ENCODE measurements at regions not wholly inside any gene's neighbourhood (a gene's known extent, or its start where the extent isn't known, plus 50 kb on each side); places are given as distances from the start of the nearest gene placed in this dataset.

- TF ChIP-seq, protein P1, sequence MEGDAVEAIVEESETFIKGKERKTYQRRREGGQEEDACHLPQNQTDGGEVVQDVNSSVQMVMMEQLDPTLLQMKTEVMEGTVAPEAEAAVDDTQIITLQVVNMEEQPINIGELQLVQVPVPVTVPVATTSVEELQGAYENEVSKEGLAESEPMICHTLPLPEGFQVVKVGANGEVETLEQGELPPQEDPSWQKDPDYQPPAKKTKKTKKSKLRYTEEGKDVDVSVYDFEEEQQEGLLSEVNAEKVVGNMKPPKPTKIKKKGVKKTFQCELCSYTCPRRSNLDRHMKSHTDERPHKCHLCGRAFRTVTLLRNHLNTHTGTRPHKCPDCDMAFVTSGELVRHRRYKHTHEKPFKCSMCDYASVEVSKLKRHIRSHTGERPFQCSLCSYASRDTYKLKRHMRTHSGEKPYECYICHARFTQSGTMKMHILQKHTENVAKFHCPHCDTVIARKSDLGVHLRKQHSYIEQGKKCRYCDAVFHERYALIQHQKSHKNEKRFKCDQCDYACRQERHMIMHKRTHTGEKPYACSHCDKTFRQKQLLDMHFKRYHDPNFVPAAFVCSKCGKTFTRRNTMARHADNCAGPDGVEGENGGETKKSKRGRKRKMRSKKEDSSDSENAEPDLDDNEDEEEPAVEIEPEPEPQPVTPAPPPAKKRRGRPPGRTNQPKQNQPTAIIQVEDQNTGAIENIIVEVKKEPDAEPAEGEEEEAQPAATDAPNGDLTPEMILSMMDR (IDR thresholded peaks at IDR 0.05), result no peak
- TF ChIP-seq POLR2A (IDR thresholded peaks at IDR 0.05), result no peak
- ATAC-seq (no peak), DNase-seq (no peak)
- H3K27me3 ChIP-seq, result no peaks in the 10 kb centered on the region
- WGBS, 2 donors, result 7 to 11% methylated on average over 27 to 30 of the region's 30 CpGs
- intact Hi-C loops (cut with DNase I), result no loop called here
- no peak overlapping the region for H3K27ac ChIP-seq
- H3K36me3 ChIP-seq (replicated peaks in 1 of 2; ENCODE audit: insufficient read depth in 1 of 2, low read depth in 2 of 2), result no peaks in the 10 kb centered on the region
- H3K9me3 ChIP-seq, result no peaks in the 10 kb centered on the region
- no peaks in the 10 kb centered on the region for H3K4me1 ChIP-seq
- no peak overlapping the region for H3K4me3 ChIP-seq
Measured at GRCh38 chr2:122660786-122661634, 905.6 kb downstream of the TSN start.

DNA sequence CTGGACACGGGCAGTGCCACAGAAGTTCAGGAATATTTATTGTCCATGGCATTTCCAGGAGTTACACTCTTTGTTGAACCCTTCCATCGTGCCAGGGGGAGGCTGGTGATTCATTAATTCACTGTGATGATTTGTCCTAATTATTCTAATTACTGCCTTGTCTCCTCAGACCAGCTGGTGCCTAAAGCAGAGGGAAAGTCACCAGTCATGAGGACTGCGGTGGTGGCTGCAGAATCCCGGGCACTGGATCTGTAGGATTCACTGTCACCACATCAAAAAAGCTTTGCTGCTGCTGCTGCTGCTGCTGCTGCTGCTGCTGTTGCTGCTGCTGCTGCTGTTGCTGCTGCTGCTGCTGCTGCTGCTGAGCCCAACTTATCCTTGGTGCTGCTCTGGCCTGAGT, 908.2 kb downstream of the TSN start:
- WGBS, 2 donors, result 55 to 57% methylated on average over 4 of the region's 4 CpGs
- H3K27me3 ChIP-seq, result no peaks in the 10 kb centered on the region
- ATAC-seq, result no peak
- H3K36me3 ChIP-seq (replicated peaks in 1 of 2; ENCODE audit: insufficient read depth in 1 of 2, low read depth in 2 of 2), result no peaks in the 10 kb centered on the region
- no peaks in the 10 kb centered on the region for H3K9me3 ChIP-seq
- TF ChIP-seq POLR2A (IDR thresholded peaks at IDR 0.05), result no peak
- TF ChIP-seq, protein P1 (IDR thresholded peaks at IDR 0.05), result no peak
- no peak overlapping the region for H3K4me3 ChIP-seq
- DNase-seq, result no peak
- no peaks in the 10 kb centered on the region for H3K4me1 ChIP-seq
- H3K27ac ChIP-seq, result no peak overlapping the region
- intact Hi-C loops (cut with DNase I), result no loop called here

GRCh38 chr2:122669627-122670026, 914.2 kb downstream of the TSN start:
- Histone ChIP-seq H3K27ac (no peak overlapping the region), H3K9me3 (no peaks in the 10 kb centered on the region), H3K36me3 (replicated peaks in 1 of 2; ENCODE audit: insufficient read depth in 1 of 2, low read depth in 2 of 2) (no peaks in the 10 kb centered on the region), H3K4me1 (no peaks in the 10 kb centered on the region), H3K27me3 (no peaks in the 10 kb centered on the region), H3K4me3 (no peak overlapping the region)
- ATAC-seq (no peak), DNase-seq (no peak)
- TF ChIP-seq, protein P1 (IDR thresholded peaks at IDR 0.05), result no peak
- TF ChIP-seq POLR2A (IDR thresholded peaks at IDR 0.05), result no peak
- WGBS, 2 donors, result 61 to 68% methylated on average over 2 of the region's 2 CpGs
- intact Hi-C loops (cut with DNase I), result no loop called here

- intact Hi-C loops (cut with DNase I), result no loop called here
- Histone ChIP-seq H3K27me3 (no peaks in the 10 kb centered on the region), H3K27ac (no peak overlapping the region), H3K4me1 (no peaks in the 10 kb centered on the region), H3K36me3 (replicated peaks in 1 of 2; ENCODE audit: insufficient read depth in 1 of 2, low read depth in 2 of 2) (no peaks in the 10 kb centered on the region), H3K9me3 (no peaks in the 10 kb centered on the region), H3K4me3 (no peak overlapping the region)
- no peak for DNase-seq
- no peak for ATAC-seq
- no peak for TF ChIP-seq POLR2A (IDR thresholded peaks at IDR 0.05)
- TF ChIP-seq, protein P1 (IDR thresholded peaks at IDR 0.05), result no peak
Measured at GRCh38 chr2:122670897-122671296, 915.4 kb downstream of the TSN start.

GRCh38 chr2:122680662-122681061, 925.2 kb downstream of the TSN start:
- intact Hi-C loops (cut with DNase I), result no loop called here
- 71 to 76% methylated on average over 4 of the region's 4 CpGs for WGBS, 2 donors

More at GRCh38 chr2:122680662-122681061, 925.2 kb downstream of the TSN start:
- Histone ChIP-seq H3K9me3 (no peaks in the 10 kb centered on the region), H3K36me3 (replicated peaks in 1 of 2; ENCODE audit: insufficient read depth in 1 of 2, low read depth in 2 of 2) (no peaks in the 10 kb centered on the region), H3K4me3 (no peak overlapping the region), H3K27ac (no peak overlapping the region), H3K4me1 (no peaks in the 10 kb centered on the region), H3K27me3 (no peaks in the 10 kb centered on the region)
- TF ChIP-seq POLR2A (IDR thresholded peaks at IDR 0.05), result no peak
- TF ChIP-seq, protein P1 (IDR thresholded peaks at IDR 0.05), result no peak
- DNase-seq (no peak), ATAC-seq (no peak)

Measured in body of pancreas (tissue), 4 donors.